ENCODE measurements at regions not wholly inside any gene's neighbourhood (a gene's known extent, or its start where the extent isn't known, plus 50 kb on each side); places are given as distances from the start of the nearest gene placed in this dataset.

DNA sequence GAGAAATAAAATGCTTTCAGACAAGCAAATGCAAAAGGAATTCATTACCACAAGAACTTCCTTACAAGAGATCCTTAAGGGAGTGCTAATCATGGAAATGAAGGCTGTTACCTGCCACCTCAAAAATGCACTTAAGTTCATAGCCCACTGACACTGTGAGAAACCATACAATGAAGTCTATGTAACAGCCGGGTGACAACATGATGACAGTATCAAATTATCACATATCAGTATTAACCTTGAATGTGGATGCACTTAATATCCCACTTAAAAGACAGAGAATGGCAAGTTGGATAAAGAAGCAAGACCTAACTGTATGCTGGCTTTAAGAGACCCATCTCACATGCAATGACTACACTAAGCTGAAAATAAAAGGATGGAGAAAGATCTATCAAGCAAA, 403.4 kb upstream of the MC4R start:
- no peak for DNase-seq (ENCODE audit: low spot score)

GRCh38 chr18:60784161-60784560, 411.6 kb upstream of the MC4R start:
- no peak for DNase-seq (ENCODE audit: low spot score)

DNA sequence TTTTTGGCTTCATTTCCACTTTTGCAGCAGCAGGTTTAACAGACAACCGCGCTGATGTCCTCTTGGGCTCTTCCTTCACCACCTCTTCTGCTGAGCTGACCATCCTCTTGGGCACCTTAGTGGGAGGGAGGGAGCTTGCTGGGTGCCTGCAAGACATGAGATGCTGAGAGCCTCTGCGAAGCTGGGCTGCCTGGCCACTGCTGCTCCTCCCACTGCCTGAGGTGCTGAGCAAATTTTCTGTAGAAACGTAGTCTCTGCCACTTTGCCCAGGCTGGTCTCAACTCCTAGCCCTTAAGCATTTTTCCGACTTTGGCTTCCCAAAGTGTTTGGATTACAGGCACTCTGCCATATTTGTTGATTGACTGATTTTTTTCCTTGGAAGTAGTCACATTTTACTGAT, 422.2 kb upstream of the MC4R start:
- DNase-seq (ENCODE audit: low spot score), result no peak

- DNase-seq (ENCODE audit: low spot score), result no peak
Observed at GRCh38 chr18:60804415-60804814, 431.8 kb upstream of the MC4R start.

- DNase-seq (ENCODE audit: low spot score), result no peak
Observed at GRCh38 chr18:60809937-60810336, 437.4 kb upstream of the MC4R start.

GRCh38 chr18:60812921-60813320, 440.3 kb upstream of the MC4R start:
- no peak for DNase-seq (ENCODE audit: low spot score)

DNA sequence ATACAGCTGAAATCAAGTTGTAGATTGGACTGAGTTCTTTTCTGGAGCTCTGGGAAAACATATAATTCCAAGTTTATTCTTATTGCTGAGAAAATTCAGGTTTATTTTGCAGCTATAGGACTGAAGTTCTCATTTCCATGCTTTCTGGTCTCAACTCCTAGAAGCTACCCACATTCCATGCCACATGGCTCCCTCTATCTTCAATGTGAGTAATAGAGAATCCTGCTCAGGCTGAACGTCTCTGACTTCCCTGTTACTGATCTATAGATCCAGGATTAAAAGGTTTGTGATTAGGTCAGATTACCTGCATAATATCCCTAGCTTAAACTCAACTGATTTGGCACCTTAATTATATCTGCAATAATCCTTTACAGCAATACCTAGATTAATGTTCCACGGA, 453.8 kb upstream of the MC4R start:
- DNase-seq (ENCODE audit: low spot score), result no peak

DNA sequence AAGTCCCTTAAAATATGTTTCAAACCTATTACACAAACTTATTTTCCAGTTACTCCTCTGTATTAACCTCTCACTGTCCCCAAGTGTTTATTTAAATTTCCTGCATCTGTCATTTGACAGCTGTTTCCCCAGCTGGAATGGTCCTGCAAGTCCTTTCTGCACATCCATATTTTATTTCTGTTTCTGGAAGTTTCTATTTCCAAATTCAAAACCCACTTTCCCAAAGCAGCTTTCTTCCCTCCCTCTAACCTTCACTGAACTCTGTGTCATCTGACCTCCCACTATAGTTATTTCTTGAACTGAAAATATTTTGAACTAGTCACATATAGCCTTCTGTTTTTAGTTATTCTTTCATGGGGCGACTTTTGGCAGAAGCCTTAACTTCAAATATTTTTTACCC, 459.4 kb upstream of the MC4R start:
- DNase-seq (ENCODE audit: low spot score), result no peak

- DNase-seq (ENCODE audit: low spot score), result no peak
Observed at GRCh38 chr18:60838677-60839076, 466.1 kb upstream of the MC4R start.

- DNase-seq (ENCODE audit: low spot score), result no peak
Observed at GRCh38 chr18:60846396-60846795, 473.8 kb upstream of the MC4R start.

GRCh38 chr18:60847517-60847916, 474.9 kb upstream of the MC4R start:
- no peak for DNase-seq (ENCODE audit: low spot score)

- DNase-seq (ENCODE audit: low spot score), result no peak
Observed at GRCh38 chr18:60861575-60861974, 471.7 kb upstream of the CDH20 start.

- DNase-seq (ENCODE audit: low spot score), result no peak
Observed at GRCh38 chr18:60862988-60863387, 470.2 kb upstream of the CDH20 start.

DNA sequence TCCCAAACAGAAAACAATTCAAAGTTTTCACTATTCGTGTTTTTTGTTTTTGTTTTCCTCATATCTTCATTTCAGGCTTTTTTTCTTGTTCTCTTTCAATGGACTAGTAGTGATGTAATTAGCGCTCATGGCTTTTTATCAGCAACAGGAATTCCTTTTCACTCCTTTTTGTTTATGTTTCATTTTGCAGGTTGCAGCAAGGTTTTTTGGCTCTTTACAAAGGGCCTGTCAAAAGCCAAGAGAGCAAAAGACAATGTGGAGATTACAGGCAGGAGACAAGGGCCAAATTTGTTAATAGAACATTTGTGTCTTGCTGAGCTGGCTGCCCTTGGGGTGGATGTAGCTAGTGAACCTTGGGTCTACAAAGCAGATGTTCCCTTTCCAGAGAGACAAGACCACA, 467.4 kb upstream of the CDH20 start:
- DNase-seq (ENCODE audit: low spot score), result no peak

DNA sequence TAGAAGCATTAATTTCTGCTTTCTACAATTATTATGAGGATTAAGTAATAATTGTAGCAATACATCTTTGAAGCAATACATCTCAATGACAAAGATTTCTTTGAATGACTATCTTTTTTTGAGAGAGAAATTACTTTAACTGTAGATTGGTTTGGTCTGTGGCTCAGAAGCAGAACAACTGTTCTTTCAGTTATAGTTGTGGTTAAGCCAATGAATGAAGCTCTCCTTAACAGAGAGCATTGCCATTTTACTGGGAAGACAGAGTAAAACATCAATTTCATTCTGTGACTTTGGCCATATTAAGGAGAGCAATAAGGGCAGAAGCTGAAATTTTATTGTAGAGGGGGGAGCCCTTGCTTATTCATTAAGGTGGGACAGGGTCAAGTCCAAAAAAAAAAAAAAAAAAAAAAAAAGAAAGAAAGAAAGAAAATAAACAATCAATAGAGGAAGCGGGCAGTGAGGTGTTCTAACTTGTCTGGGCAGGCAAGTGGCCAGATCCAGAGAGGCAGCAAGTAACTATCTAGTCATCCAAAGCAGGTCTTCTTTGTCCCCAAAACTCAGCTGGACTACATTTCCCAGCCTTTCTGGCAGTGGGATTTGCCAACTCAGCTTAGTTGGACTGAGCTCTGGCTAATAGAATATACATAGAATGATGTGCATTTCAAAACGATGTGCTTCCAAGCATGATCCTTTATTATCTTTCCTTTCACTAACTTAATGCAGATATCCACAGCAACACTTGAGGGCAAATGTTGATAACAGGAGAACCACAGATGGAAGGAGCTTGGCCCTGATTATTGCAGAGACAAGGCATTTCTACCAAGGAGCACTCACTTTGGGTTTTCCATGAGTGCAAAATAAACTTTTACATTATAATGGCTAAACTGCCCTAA, 462.7 kb upstream of the CDH20 start:
- no peak for DNase-seq (ENCODE audit: low spot score)

DNA sequence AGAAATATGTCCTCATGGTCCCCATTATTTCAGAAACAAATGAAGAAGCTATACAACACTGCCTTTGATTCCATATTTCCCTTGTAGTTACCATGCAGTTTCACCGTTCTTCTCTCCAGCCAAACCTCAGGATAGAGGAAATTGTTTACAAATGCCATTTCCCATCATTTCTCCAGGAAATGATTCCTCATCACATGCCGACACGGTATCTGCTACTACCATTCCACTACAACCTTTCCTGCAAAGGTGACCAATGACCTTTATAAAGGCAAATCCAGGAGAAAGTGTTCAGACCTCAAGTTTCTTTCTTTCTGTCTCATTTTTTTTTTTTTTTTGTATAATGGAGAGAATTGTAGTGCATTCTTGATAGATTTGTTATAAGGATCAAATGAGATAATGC, 460.8 kb upstream of the CDH20 start:
- no peak for DNase-seq (ENCODE audit: low spot score)

GRCh38 chr18:60873708-60874107, 459.5 kb upstream of the CDH20 start:
- no peak for DNase-seq (ENCODE audit: low spot score)

GRCh38 chr18:60875957-60876507, 457.2 kb upstream of the CDH20 start:
- no peak for DNase-seq (ENCODE audit: low spot score)

- no peak for DNase-seq (ENCODE audit: low spot score)
Observed at GRCh38 chr18:60880184-60880583, 453.0 kb upstream of the CDH20 start.

DNA sequence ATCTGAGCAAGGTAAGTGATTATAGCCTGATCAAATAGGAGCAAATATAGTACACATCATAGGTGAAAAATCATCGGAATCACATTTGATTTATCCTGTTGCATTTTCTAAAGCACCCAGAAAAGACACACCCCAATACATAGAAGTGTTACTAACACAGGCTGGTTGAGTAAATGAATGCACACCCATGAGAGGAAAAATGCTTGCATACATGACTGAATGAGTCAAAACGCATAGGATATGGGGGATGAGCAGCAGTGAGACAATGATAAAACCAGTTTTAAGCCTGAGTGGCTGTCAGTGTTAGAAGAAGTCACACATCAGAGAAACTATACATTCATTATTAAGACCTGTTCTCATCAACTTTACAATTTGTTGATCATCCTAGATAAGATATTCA, 449.6 kb upstream of the CDH20 start:
- DNase-seq (ENCODE audit: low spot score), result no peak

GRCh38 chr18:60888071-60888624, 445.1 kb upstream of the CDH20 start:
- no peak for DNase-seq (ENCODE audit: low spot score)

- no peak for DNase-seq (ENCODE audit: low spot score)
Observed at GRCh38 chr18:60889442-60889841, 443.8 kb upstream of the CDH20 start.

DNA sequence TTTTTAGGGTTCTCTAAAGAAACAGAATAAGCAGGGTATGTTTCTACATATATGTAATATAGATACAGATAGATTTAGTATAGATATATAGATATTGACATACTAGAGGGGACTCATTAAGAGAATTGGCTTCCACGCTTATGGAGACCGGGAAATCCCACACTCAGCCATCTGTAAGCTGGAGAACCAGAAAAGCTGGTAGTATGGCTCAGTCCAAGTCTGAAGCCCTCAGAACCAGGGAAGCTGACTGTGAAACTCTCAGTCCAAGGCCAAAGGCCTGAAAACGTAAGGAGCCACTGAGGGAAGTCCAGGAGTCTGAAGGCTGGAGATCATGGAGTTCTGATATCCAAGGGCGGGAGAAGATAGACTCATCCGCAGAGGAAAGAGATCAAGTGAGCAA, 441.3 kb upstream of the CDH20 start:
- no peak for DNase-seq (ENCODE audit: low spot score)

DNA sequence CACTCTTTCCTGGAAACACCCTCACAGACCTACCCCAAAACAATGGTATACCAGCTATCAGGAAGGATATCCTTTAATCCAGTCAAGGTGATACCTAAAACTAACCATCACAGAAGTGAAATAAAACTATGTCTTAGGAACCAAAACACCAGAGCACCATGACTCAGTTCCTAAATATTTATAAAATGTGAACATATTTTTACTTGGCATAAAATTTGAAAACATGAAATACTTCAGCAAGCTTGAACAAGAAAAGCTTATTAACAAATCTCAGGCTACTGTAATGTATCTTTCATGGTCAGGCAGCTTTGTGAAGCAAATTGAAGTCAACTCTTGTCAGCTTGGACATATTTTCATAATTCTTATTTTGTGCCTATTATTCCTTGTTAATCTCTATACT, 440.8 kb upstream of the CDH20 start:
- no peak for DNase-seq (ENCODE audit: low spot score)

All from LoVo (cell line).